Duodenal mucosa (tissue), 2 donors: ENCODE measurements at regions not wholly inside any gene's neighbourhood (a gene's known extent, or its start where the extent isn't known, plus 50 kb on each side); places are given as distances from the start of the nearest gene placed in this dataset.

Source experiments
- H3K27ac ChIP-seq: one replicate; pipeline ENCODE4 v1.7.0; 2013; ENCODE audit warnings: low read depth, low read length
- H3K27me3 ChIP-seq, 2 donors: one replicate each; pipeline ENCODE4 v1.7.0; 2013; ENCODE audit warnings: low read length in 2 of 2, control low read depth in 1 of 2; ENCODE audit not compliant: insufficient read depth in 2 of 2, control insufficient read depth in 1 of 2
- H3K36me3 ChIP-seq, 2 donors: one replicate each; pipeline ENCODE4 v1.7.0; 2013; ENCODE audit warnings: low read length in 2 of 2, control low read depth in 1 of 2; ENCODE audit not compliant: insufficient read depth in 2 of 2, control insufficient read depth in 1 of 2
- H3K4me1 ChIP-seq, 2 donors: one replicate each; pipeline ENCODE4 v1.7.0; 2013; ENCODE audit warnings: low read length in 2 of 2, control low read depth in 1 of 2; ENCODE audit not compliant: insufficient read depth in 2 of 2, control insufficient read depth in 1 of 2
- H3K4me3 ChIP-seq, 2 donors: one replicate each; pipeline ENCODE4 v1.7.0; 2013; ENCODE audit warnings: low read length in 2 of 2, low read depth in 1 of 2
- H3K9ac ChIP-seq, 2 donors: one replicate each; pipeline ENCODE4 v1.7.0; 2013; ENCODE audit warnings: low read length in 2 of 2, low read depth in 1 of 2
- H3K9me3 ChIP-seq, 2 donors: one replicate each; pipeline ENCODE4 v1.7.0; 2013; ENCODE audit warnings: low read length in 2 of 2, control low read depth in 1 of 2; ENCODE audit not compliant: control insufficient read depth in 1 of 2

DNA sequence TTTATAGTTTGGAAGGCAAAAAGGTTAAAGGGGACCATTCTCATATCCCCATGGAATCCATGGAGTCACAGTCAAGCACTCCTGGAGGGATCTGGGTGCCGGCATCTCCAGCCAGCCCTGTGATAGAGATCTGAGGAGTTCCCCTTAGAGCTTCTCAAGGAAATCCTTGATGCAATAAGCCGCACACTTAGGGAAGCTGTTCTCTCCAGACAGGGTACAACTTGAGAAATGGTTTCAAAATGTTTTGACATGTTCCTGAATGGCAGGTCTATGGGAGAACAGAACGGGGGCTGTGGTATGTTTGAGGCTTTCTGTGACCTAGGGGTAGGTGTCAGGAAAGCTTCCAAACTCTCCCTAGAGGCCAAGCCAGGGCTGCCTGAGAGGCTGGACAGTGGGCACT is 292.9 kb downstream of the TLE3 start:
- H3K27ac ChIP-seq = no peak overlapping the region
- H3K9me3 ChIP-seq = no peaks in the 10 kb centered on the region
- H3K4me3 ChIP-seq = no peak overlapping the region
- H3K36me3 ChIP-seq = no peaks in the 10 kb centered on the region
- peaks cover 0 to 4% of the 10 kb centered on the region in 2 donors for H3K4me1 ChIP-seq
- peaks cover 4% of the 10 kb centered on the region in 2 donors for H3K27me3 ChIP-seq
- H3K9ac ChIP-seq = no peak overlapping the region

DNA sequence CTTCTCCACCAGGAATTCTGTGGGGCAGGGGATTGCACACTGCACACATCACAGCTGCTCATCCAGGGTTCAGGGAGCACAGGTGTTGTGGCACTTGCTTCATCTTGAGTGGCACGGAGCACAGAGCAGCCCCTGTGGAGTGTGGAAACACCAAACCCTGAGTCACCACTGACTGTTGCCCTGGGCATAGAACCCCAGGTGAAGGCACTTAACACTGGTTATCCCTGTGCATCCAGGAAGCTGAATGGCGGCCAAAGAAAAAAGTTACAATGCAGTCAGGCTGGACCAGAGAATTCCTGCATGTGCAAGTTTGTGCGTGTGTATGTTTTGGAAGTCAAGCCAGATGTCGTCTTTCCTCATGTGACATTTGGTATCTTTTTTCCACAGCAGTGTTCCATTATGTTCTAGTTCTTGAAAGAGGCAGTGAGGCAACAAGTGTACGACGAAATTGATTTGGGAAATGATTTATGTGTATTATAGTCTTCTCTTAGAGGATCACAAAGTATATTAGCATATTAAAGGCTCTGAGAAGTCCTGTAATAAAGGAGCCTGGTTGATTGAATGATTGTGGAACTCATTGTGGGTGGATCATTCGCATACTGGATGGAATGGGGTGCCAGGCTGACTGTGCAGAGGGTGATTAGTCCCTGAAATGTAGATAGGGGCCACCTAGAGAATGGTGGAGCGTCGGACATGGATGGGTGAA is 292.3 kb downstream of the TLE3 start:
- Histone ChIP-seq H3K9ac (no peak overlapping the region), H3K27me3 (peaks cover 4% of the 10 kb centered on the region in 2 donors), H3K9me3 (no peaks in the 10 kb centered on the region), H3K27ac (no peak overlapping the region), H3K4me1 (peaks cover 5% of the 10 kb centered on the region in 2 donors), H3K36me3 (no peaks in the 10 kb centered on the region), H3K4me3 (no peak overlapping the region)

GRCh38 chr15:69806287-69806915 is 291.3 kb downstream of the TLE3 start:
- no peaks in the 10 kb centered on the region for H3K36me3 ChIP-seq
- no peak overlapping the region for H3K27ac ChIP-seq
- no peak overlapping the region for H3K9ac ChIP-seq
- peaks cover 9 to 11% of the 10 kb centered on the region in 2 donors for H3K4me1 ChIP-seq
- H3K4me3 ChIP-seq = no peak overlapping the region
- H3K27me3 ChIP-seq = peaks cover 4% of the 10 kb centered on the region in 2 donors
- H3K9me3 ChIP-seq = no peaks in the 10 kb centered on the region

DNA sequence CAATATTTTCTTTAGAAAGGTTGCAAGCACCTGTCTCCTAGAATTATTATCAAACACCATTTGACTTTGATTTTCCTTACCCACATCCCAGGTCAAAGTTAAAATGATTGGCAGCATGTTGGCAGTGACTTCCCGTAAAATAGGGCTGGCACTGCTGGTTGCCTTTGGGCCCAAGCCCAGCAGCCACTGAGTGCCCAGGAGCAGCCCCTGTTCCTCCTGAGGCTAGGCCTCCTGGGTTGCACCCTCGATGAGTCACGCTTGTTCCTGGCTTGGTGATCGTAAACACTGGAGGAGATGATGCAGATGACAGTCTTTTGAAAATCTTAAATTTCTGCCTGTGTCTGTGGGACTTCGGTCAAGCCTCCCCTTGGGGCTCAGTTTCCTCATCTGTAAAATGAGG is 290.0 kb downstream of the TLE3 start:
- no peaks in the 10 kb centered on the region for H3K36me3 ChIP-seq
- no peaks in the 10 kb centered on the region for H3K9me3 ChIP-seq
- H3K27me3 ChIP-seq = peaks cover 0 to 4% of the 10 kb centered on the region in 2 donors
- H3K9ac ChIP-seq = no peak overlapping the region
- no peak overlapping the region for H3K27ac ChIP-seq
- no peak overlapping the region for H3K4me3 ChIP-seq
- H3K4me1 ChIP-seq = peaks cover 9 to 11% of the 10 kb centered on the region in 2 donors

- H3K4me1 ChIP-seq = peaks cover 11 to 14% of the 10 kb centered on the region in 2 donors
- H3K9ac ChIP-seq = no peak overlapping the region
- peaks cover 0 to 4% of the 10 kb centered on the region in 2 donors for H3K27me3 ChIP-seq
- no peaks in the 10 kb centered on the region for H3K36me3 ChIP-seq
- H3K27ac ChIP-seq = no peak overlapping the region
- H3K9me3 ChIP-seq = no peaks in the 10 kb centered on the region
- no peak overlapping the region for H3K4me3 ChIP-seq
These were observed 289.0 kb downstream of the TLE3 start for GRCh38 chr15:69808756-69809155.

DNA sequence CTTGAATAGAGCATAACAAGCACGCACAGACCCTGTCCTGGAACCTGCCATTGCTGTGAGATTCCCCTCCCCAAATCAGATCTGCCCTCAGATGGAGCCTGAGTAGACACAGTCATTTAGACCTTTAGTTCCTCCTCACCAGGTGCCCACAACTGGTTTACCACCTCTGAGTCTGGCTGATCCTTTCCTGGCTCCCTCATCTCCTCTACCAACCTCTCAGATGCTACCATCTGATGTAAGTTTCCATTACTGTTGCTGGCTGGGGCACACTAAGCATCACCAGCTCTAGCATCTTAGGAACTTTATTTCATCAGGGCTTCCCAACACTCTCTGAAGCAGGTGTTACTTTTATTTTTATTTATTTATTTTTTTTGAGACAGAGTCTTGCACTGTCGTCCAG is 288.3 kb downstream of the TLE3 start:
- H3K27ac ChIP-seq = no peak overlapping the region
- H3K9me3 ChIP-seq = no peaks in the 10 kb centered on the region
- no peaks in the 10 kb centered on the region for H3K36me3 ChIP-seq
- H3K4me1 ChIP-seq = peaks cover 11 to 14% of the 10 kb centered on the region in 2 donors
- H3K9ac ChIP-seq = no peak overlapping the region
- peaks cover 0 to 4% of the 10 kb centered on the region in 2 donors for H3K27me3 ChIP-seq
- H3K4me3 ChIP-seq = no peak overlapping the region

- Histone ChIP-seq H3K4me3 (no peak overlapping the region), H3K36me3 (no peaks in the 10 kb centered on the region), H3K9ac (no peak overlapping the region), H3K9me3 (no peaks in the 10 kb centered on the region), H3K27ac (no peak overlapping the region), H3K4me1 (peaks cover 11 to 14% of the 10 kb centered on the region in 2 donors), H3K27me3 (no peaks in the 10 kb centered on the region)
These were observed 287.0 kb downstream of the TLE3 start for GRCh38 chr15:69810431-69811354.

- Histone ChIP-seq H3K36me3 (no peaks in the 10 kb centered on the region), H3K27me3 (no peaks in the 10 kb centered on the region), H3K9me3 (no peaks in the 10 kb centered on the region), H3K4me1 (peaks cover 8 to 14% of the 10 kb centered on the region in 2 donors), H3K4me3 (no peak overlapping the region), H3K9ac (no peak overlapping the region), H3K27ac (no peak overlapping the region)
These were observed 284.9 kb downstream of the TLE3 start for GRCh38 chr15:69812861-69813261.

- Histone ChIP-seq H3K9me3 (no peaks in the 10 kb centered on the region), H3K27me3 (peaks cover 0 to 6% of the 10 kb centered on the region in 2 donors), H3K9ac (no peak overlapping the region)
These were observed 283.8 kb downstream of the TLE3 start for GRCh38 chr15:69813881-69814280.

DNA sequence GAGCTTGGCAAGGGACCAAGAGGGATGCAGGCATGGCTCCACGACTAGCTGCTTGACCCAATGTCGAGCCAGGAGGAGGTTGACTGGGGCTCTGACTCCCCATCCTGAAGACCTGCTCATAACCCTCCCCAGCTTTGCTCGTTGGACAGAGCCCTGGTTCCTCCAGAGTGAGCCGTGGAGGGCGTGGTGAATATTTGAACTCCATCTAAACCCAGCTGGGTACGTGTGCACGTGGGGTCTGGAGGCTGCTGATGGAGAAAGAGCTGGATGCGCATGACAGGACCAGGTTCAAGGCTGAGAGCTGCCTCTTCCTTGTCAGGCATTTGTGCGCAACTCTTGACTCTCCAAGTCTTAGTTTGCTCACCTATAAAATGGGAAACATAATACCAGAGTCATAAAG is 282.8 kb downstream of the TLE3 start:
- H3K4me3 ChIP-seq = no peak overlapping the region

More at GRCh38 chr15:69813881-69814280, 283.8 kb downstream of the TLE3 start:
- peaks cover 7 to 14% of the 10 kb centered on the region in 2 donors for H3K4me1 ChIP-seq
- H3K36me3 ChIP-seq = no peaks in the 10 kb centered on the region
- no peak overlapping the region for H3K27ac ChIP-seq
- H3K4me3 ChIP-seq = no peak overlapping the region

More for the DNA sequence above, 282.8 kb downstream of the TLE3 start:
- Histone ChIP-seq H3K9ac (no peak overlapping the region), H3K27ac (no peak overlapping the region), H3K27me3 (peaks cover 6% of the 10 kb centered on the region in 2 donors), H3K36me3 (no peaks in the 10 kb centered on the region), H3K9me3 (no peaks in the 10 kb centered on the region), H3K4me1 (peaks cover 7 to 13% of the 10 kb centered on the region in 2 donors)
